Left renal cortex interstitium (tissue), 4 donors: ENCODE measurements at regions not wholly inside any gene's neighbourhood (a gene's known extent, or its start where the extent isn't known, plus 50 kb on each side); places are given as distances from the start of the nearest gene placed in this dataset.

ENCODE experiments used
- DNase-seq, 4 donors: peaks; one replicate each; pipeline ENCODE4 v3.0.0-alpha.2; 2013; ENCODE audit warnings: low read depth in 4 of 4, low spot score in 2 of 4, missing footprints in 1 of 4

GRCh38 chrX:42098900-42099299 lies 175.5 kb upstream of the CASK start:
- no peak for DNase-seq

- DNase-seq = no peak
Measured at GRCh38 chrX:42097486-42097885, 174.1 kb upstream of the CASK start.

- DNase-seq = no peak
Measured at GRCh38 chrX:42096265-42096920, 173.0 kb upstream of the CASK start.

- DNase-seq = no peak
Measured at GRCh38 chrX:42094218-42094617, 170.9 kb upstream of the CASK start.

GRCh38 chrX:42093756-42094155 lies 170.4 kb upstream of the CASK start:
- DNase-seq = no peak

GRCh38 chrX:42090395-42090794 lies 167.0 kb upstream of the CASK start:
- no peak for DNase-seq

- DNase-seq = no peak
Measured at GRCh38 chrX:42089031-42089430, 165.7 kb upstream of the CASK start.

- no peak for DNase-seq
Measured at GRCh38 chrX:42087960-42088359, 164.6 kb upstream of the CASK start.

GRCh38 chrX:42085836-42086235 lies 162.5 kb upstream of the CASK start:
- DNase-seq = no peak

- DNase-seq = no peak
Measured at GRCh38 chrX:42079968-42080367, 156.6 kb upstream of the CASK start.

GRCh38 chrX:42077675-42078074 lies 154.3 kb upstream of the CASK start:
- no peak for DNase-seq

GRCh38 chrX:42075032-42075431 lies 151.7 kb upstream of the CASK start:
- no peak for DNase-seq

GRCh38 chrX:42073448-42073847 lies 150.1 kb upstream of the CASK start:
- DNase-seq = no peak

GRCh38 chrX:42070866-42071265 lies 147.5 kb upstream of the CASK start:
- no peak for DNase-seq

- no peak for DNase-seq
Measured at GRCh38 chrX:42054256-42054655, 130.9 kb upstream of the CASK start.

- no peak for DNase-seq
Measured at GRCh38 chrX:42050345-42050744, 127.0 kb upstream of the CASK start.

GRCh38 chrX:42047886-42048285 lies 124.5 kb upstream of the CASK start:
- DNase-seq = no peak

- DNase-seq = no peak
Measured at GRCh38 chrX:42028109-42028508, 104.8 kb upstream of the CASK start.

- DNase-seq = no peak
Measured at GRCh38 chrX:42027367-42028000, 104.1 kb upstream of the CASK start.

- no peak for DNase-seq
Measured at GRCh38 chrX:42025861-42026260, 102.5 kb upstream of the CASK start.

- DNase-seq = no peak
Measured at GRCh38 chrX:42023122-42023521, 99.8 kb upstream of the CASK start.

GRCh38 chrX:42022158-42022557 lies 98.8 kb upstream of the CASK start:
- DNase-seq = no peak

GRCh38 chrX:42021058-42021457 lies 97.7 kb upstream of the CASK start:
- no peak for DNase-seq
